ENCODE measurements at regions not wholly inside any gene's neighbourhood (a gene's known extent, or its start where the extent isn't known, plus 50 kb on each side); places are given as distances from the start of the nearest gene placed in this dataset.

DNA sequence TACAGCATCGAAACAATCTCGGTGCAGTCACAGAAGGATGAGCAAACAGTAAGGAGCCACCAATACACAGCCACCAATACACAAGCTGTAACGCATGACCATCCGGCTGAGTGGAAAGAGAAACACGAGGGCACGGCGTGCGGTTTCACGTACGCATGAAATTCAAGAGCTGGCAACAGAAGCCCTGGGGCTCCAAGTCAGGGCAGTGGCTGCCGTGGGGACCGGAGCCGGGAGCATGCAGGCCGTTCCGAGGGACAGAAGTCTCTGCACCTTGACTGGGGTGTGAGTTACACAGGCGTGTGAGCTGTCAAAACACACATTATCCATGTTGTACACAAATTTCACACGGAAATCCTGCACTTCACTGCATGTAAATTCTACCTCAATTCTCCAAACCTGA, 50.6 kb upstream of the METRNL start:
- no peaks in the 10 kb centered on the region for H3K9me3 ChIP-seq (ENCODE audit: control insufficient read depth, low read depth, low read length)
- TF ChIP-seq, protein P1, sequence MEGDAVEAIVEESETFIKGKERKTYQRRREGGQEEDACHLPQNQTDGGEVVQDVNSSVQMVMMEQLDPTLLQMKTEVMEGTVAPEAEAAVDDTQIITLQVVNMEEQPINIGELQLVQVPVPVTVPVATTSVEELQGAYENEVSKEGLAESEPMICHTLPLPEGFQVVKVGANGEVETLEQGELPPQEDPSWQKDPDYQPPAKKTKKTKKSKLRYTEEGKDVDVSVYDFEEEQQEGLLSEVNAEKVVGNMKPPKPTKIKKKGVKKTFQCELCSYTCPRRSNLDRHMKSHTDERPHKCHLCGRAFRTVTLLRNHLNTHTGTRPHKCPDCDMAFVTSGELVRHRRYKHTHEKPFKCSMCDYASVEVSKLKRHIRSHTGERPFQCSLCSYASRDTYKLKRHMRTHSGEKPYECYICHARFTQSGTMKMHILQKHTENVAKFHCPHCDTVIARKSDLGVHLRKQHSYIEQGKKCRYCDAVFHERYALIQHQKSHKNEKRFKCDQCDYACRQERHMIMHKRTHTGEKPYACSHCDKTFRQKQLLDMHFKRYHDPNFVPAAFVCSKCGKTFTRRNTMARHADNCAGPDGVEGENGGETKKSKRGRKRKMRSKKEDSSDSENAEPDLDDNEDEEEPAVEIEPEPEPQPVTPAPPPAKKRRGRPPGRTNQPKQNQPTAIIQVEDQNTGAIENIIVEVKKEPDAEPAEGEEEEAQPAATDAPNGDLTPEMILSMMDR (optimal IDR thresholded peaks at IDR 0.05 in 1 of 3, IDR thresholded peaks at IDR 0.05 in 1 of 3, conservative IDR thresholded peaks at IDR 0.05 in 1 of 3; ENCODE audit: extremely low read depth in 1 of 3, insufficient read depth in 2 of 3, low read length in 3 of 3) = no peak
- TF ChIP-seq EZH2 (IDR thresholded peaks at IDR 0.05; ENCODE audit: low read length) = no peak
- no peaks in the 10 kb centered on the region for H3K27me3 ChIP-seq (ENCODE audit: control insufficient read depth, extremely low read depth, insufficient read depth, low read length)
- H3K36me3 ChIP-seq (ENCODE audit: control insufficient read depth in 2 of 2, extremely low read depth in 1 of 2, insufficient read depth in 2 of 2, low read length in 2 of 2) = no peaks in the 10 kb centered on the region
- H3K4me2 ChIP-seq (ENCODE audit: control insufficient read depth, extremely low read depth, insufficient read depth, low read depth, low read length) = no peak overlapping the region
- no peaks in the 10 kb centered on the region for H3K79me2 ChIP-seq (ENCODE audit: control insufficient read depth, insufficient read depth, low read length)
- H3K4me3 ChIP-seq (ENCODE audit: control insufficient read depth in 2 of 3, extremely low read depth in 1 of 3, insufficient read depth in 2 of 3, low read depth in 1 of 3, low read length in 3 of 3) = no peak overlapping the region
- no peak for DNase-seq (ENCODE audit: low read depth, low spot score)
- dilution Hi-C loops (cut with MboI; ENCODE audit: extremely low pct_ligation_motif_present, low sequenced_read_pairs) = no loop called here
- FAIRE-seq = no peak
- no peaks in the 10 kb centered on the region for H4K20me1 ChIP-seq (ENCODE audit: control insufficient read depth, extremely low read depth, insufficient read depth, low read length)
- no peak overlapping the region for H3K27ac ChIP-seq (ENCODE audit: control insufficient read depth, insufficient read depth, low read length)
- H3K4me1 ChIP-seq (ENCODE audit: control insufficient read depth, extremely low read depth, insufficient read depth, low read length) = no peaks in the 10 kb centered on the region
- H3K9me1 ChIP-seq (ENCODE audit: control insufficient read depth, extremely low read depth, insufficient read depth, low read length) = no peaks in the 10 kb centered on the region
- no peak overlapping the region for H2AFZ ChIP-seq (ENCODE audit: control insufficient read depth, low read length)
- H3K9ac ChIP-seq (ENCODE audit: control insufficient read depth, extremely low read depth, insufficient read depth, low read length) = no peak overlapping the region

DNA sequence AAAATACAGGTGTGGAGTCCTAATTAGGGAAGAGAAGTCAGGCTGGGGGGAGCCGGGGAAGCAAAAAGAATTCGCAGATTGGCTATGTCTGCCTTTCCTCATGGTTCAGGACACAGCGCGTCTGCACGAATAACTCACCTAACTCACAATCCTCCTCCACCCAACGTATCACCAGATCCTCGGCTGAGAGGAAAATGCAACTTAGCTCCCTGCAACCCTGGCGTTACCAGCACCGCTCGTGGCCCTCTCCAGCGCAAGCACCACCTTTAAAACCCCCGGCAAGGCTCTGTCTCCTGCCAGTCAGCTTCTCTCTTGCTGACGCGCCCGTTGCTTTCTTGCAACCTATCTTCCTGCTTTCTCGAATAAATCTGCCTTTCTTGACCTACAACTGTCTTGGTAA, 49.8 kb upstream of the METRNL start:
- Histone ChIP-seq H3K36me3 (ENCODE audit: control insufficient read depth in 2 of 2, extremely low read depth in 1 of 2, insufficient read depth in 2 of 2, low read length in 2 of 2) (no peaks in the 10 kb centered on the region), H3K27me3 (ENCODE audit: control insufficient read depth, extremely low read depth, insufficient read depth, low read length) (no peaks in the 10 kb centered on the region), H3K9me3 (ENCODE audit: control insufficient read depth, low read depth, low read length) (no peaks in the 10 kb centered on the region), H3K9ac (ENCODE audit: control insufficient read depth, extremely low read depth, insufficient read depth, low read length) (no peak overlapping the region), H3K4me3 (ENCODE audit: control insufficient read depth in 2 of 3, extremely low read depth in 1 of 3, insufficient read depth in 2 of 3, low read depth in 1 of 3, low read length in 3 of 3) (no peak overlapping the region), H2AFZ (ENCODE audit: control insufficient read depth, low read length) (no peak overlapping the region), H3K27ac (ENCODE audit: control insufficient read depth, insufficient read depth, low read length) (no peak overlapping the region), H3K4me1 (ENCODE audit: control insufficient read depth, extremely low read depth, insufficient read depth, low read length) (no peaks in the 10 kb centered on the region), H3K9me1 (ENCODE audit: control insufficient read depth, extremely low read depth, insufficient read depth, low read length) (no peaks in the 10 kb centered on the region), H4K20me1 (ENCODE audit: control insufficient read depth, extremely low read depth, insufficient read depth, low read length) (no peaks in the 10 kb centered on the region), H3K79me2 (ENCODE audit: control insufficient read depth, insufficient read depth, low read length) (no peaks in the 10 kb centered on the region), H3K4me2 (ENCODE audit: control insufficient read depth, extremely low read depth, insufficient read depth, low read depth, low read length) (no peak overlapping the region)
- dilution Hi-C loops (cut with MboI; ENCODE audit: extremely low pct_ligation_motif_present, low sequenced_read_pairs) = no loop called here
- TF ChIP-seq, protein P1 (optimal IDR thresholded peaks at IDR 0.05 in 1 of 3, IDR thresholded peaks at IDR 0.05 in 1 of 3, conservative IDR thresholded peaks at IDR 0.05 in 1 of 3; ENCODE audit: extremely low read depth in 1 of 3, insufficient read depth in 2 of 3, low read length in 3 of 3) = no peak
- no peak for TF ChIP-seq EZH2 (IDR thresholded peaks at IDR 0.05; ENCODE audit: low read length)
- no peak for DNase-seq (ENCODE audit: low read depth, low spot score)
- FAIRE-seq = no peak
